SK-N-SH (cell line): ENCODE measurements at regions not wholly inside any gene's neighbourhood (a gene's known extent, or its start where the extent isn't known, plus 50 kb on each side); places are given as distances from the start of the nearest gene placed in this dataset.

Source experiments
- EZH2phosphoT487 ChIP-seq: fragments of 200-600 bp; sonication (generic); IDR thresholded peaks from 2 replicates; pipeline ENCODE4 v1.6.1; 2017; ENCODE audit warnings: low read depth, mixed run types, mild to moderate bottlenecking, antibody characterized with exemption, moderate library complexity, borderline replicate concordance
- MXI1 ChIP-seq: IDR thresholded peaks from 2 replicates; pipeline ENCODE4 v1.6.1; 2012; ENCODE audit warnings: mild to moderate bottlenecking, low read depth, low read length, improper control_type of control experiment
- NFIC ChIP-seq: IDR thresholded peaks from 2 replicates; pipeline ENCODE4 v1.4.0; 2012; ENCODE audit warnings: borderline replicate concordance
- POLR2AphosphoS5 ChIP-seq: IDR thresholded peaks from 2 replicates; pipeline ENCODE4 v1.6.1; 2012; ENCODE audit warnings: low read depth, low read length
- RFX5 ChIP-seq: IDR thresholded peaks from 2 replicates; pipeline ENCODE4 v1.6.1; 2012; ENCODE audit warnings: mild to moderate bottlenecking, improper control_type of control experiment, low read length
- RXRA ChIP-seq: IDR thresholded peaks from 2 replicates; pipeline ENCODE4 v1.4.0; 2012; ENCODE audit warnings: low read depth, mild to moderate bottlenecking, borderline replicate concordance
- SIN3A ChIP-seq: IDR thresholded peaks from 2 replicates; pipeline ENCODE4 v1.6.1; 2012; ENCODE audit warnings: low read depth, mild to moderate bottlenecking, low read length, moderate library complexity, borderline replicate concordance
- TAF1 ChIP-seq: IDR thresholded peaks from 2 replicates; pipeline ENCODE4 v1.6.1; 2012; ENCODE audit warnings: low read depth, mild to moderate bottlenecking, low read length, moderate library complexity, borderline replicate concordance
- TCF12 ChIP-seq: IDR thresholded peaks from 2 replicates; pipeline ENCODE4 v1.4.0; 2012
- USF2 ChIP-seq: fragments of 150-350 bp; IDR thresholded peaks from 2 replicates; pipeline ENCODE4 v1.6.1; 2017; ENCODE audit warnings: antibody characterized with exemption, low read length, low read depth, borderline replicate concordance
- TF ChIP-seq, protein P1 (sequence below): fragments of 200-600 bp; sonication (generic); IDR thresholded peaks from 2 replicates; pipeline ENCODE4 v1.6.1; 2017; ENCODE audit warnings: antibody characterized with exemption, mild to moderate bottlenecking, moderate library complexity

DNA sequence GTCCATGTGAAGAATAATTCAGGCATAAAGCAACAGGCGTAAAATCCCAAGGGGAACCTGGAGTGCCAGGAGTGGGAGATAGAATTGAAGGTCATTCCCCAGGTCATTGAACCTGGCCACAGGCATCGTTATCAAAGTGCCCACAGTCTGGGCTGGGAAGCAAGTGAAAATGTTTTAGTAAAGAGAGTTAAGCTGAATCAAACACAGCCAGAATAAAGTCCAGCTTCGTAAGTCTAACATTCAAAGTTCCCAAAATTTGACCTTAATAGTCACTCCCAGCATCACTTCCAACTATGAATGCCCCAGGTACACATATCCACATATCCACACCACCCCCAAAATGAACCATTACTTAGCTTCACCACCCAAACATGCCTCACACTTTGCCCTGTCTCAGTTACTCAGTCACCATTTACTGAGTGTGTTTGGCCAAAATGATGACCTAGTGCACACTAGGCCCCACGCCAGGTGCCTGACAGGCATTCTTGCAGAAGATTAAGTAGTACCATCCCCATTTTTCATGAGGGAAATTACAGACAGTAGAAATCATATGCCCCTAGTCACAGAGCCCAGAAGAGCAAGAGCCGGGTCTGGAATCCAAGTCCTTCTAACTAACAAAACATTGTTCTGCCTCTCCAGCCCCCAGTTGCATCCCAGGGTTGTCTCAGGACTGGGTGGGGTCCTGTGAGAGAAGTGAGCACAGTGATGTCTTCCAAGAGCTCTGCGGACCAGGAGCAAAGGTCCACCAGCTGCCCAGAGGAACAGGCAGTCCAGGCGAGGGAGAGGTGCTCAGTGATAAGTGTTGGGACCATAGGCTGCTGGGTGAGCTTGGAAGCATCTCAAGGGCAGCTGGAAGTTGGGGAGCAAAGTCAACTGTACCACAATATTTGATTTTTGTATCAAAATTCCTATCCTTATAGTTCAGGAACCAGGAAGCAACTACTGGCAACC, 65.2 kb upstream of the MYCN start:
- TF ChIP-seq, protein P1, sequence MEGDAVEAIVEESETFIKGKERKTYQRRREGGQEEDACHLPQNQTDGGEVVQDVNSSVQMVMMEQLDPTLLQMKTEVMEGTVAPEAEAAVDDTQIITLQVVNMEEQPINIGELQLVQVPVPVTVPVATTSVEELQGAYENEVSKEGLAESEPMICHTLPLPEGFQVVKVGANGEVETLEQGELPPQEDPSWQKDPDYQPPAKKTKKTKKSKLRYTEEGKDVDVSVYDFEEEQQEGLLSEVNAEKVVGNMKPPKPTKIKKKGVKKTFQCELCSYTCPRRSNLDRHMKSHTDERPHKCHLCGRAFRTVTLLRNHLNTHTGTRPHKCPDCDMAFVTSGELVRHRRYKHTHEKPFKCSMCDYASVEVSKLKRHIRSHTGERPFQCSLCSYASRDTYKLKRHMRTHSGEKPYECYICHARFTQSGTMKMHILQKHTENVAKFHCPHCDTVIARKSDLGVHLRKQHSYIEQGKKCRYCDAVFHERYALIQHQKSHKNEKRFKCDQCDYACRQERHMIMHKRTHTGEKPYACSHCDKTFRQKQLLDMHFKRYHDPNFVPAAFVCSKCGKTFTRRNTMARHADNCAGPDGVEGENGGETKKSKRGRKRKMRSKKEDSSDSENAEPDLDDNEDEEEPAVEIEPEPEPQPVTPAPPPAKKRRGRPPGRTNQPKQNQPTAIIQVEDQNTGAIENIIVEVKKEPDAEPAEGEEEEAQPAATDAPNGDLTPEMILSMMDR = no peak
- no peak for TF ChIP-seq RFX5
- no peak for TF ChIP-seq RXRA
- no peak for TF ChIP-seq MXI1
- TF ChIP-seq NFIC = no peak
- no peak for TF ChIP-seq USF2
- TF ChIP-seq EZH2phosphoT487 = no peak
- no peak for TF ChIP-seq TCF12
- no peak for TF ChIP-seq TAF1
- no peak for TF ChIP-seq SIN3A
- no peak for TF ChIP-seq POLR2AphosphoS5
